ENCODE measurements at regions not wholly inside any gene's neighbourhood (a gene's known extent, or its start where the extent isn't known, plus 50 kb on each side); places are given as distances from the start of the nearest gene placed in this dataset.

DNA sequence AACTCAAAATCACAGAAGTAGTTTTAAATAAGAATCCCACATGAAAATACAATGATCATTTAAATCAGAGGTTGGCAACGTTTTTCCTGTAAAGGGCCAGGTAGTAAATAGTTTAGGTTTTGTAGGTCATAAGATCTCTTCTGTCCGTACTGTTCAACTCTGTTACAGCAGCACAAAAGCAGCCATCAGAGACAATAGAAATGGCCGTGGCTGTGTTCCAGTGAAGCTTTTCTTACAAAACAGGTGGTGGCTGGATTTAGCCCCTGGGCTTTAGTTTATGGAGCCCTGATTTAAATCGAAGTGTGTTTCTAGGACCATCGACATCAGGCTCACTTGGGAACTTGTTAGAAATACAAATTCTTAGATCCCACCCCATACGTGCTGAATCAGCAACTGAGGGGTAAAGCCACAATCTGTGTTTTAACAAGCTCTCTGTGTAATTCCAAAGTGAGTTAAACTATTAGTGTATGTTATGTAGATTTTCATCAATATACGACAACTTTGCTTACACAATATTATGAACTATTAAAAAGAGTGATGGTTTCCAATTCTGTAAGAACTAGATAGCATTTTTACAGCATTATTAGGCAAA, 54.8 kb upstream of the MIR17HG start:
- no peak for DNase-seq (ENCODE audit: extremely low read depth, low read depth)
- TF ChIP-seq, protein P1, sequence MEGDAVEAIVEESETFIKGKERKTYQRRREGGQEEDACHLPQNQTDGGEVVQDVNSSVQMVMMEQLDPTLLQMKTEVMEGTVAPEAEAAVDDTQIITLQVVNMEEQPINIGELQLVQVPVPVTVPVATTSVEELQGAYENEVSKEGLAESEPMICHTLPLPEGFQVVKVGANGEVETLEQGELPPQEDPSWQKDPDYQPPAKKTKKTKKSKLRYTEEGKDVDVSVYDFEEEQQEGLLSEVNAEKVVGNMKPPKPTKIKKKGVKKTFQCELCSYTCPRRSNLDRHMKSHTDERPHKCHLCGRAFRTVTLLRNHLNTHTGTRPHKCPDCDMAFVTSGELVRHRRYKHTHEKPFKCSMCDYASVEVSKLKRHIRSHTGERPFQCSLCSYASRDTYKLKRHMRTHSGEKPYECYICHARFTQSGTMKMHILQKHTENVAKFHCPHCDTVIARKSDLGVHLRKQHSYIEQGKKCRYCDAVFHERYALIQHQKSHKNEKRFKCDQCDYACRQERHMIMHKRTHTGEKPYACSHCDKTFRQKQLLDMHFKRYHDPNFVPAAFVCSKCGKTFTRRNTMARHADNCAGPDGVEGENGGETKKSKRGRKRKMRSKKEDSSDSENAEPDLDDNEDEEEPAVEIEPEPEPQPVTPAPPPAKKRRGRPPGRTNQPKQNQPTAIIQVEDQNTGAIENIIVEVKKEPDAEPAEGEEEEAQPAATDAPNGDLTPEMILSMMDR (IDR thresholded peaks at IDR 0.05; ENCODE audit: low read depth, low read length) = no peak

DNA sequence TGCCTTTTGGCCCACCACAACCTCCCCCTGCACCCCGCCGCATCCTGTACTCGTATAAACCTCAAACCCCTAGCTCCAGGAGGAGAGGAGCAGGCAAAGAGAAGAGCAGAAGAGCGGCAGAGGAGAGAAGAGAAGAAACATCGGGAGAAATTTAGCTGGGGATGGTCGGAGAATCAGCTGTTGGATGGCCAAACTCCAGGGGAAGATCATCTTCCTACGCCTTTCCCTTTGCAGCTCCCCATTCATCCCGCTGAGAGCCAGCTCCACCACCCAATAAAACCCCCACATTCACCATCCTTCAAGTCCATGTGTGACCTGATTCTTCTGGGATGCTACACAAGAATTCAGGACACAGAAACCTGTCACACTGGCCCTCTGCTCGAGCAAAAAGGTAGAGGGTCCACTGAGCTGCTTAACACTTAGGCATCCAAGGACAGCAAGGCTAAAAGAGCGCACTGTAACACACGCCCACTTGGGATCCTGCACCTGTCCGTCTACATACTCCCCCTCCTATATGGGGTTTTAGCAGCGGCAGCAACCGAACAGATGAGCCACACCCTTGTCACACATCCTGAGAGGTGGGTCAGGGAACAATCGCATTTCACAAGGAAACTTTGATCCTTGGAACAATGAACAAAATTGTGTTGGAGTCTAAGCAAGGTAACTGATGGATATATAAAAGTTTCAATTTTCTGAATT, 51.6 kb upstream of the MIR17HG start:
- DNase-seq (ENCODE audit: extremely low read depth, low read depth) = no peak
- TF ChIP-seq, protein P1 (IDR thresholded peaks at IDR 0.05; ENCODE audit: low read depth, low read length) = no peak

DNA sequence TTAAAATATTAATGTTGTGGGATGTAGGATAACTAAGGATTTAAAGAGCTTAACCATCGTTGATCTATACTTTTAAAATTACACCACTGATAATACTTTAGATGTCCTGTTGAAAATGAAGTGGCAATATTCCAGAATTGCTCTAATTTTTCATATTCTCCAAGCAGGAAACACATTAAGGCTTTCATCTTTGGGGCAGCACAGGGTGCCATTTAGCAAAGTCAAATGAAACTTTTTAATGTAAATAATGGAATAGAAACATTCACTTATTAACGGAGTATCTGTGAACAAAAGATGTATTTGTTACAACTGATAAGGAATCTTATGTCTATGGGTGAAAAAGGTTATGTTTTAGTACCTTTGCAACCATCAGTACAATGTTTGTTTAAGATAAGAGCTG, 50.0 kb upstream of the MIR17HG start:
- TF ChIP-seq, protein P1 (IDR thresholded peaks at IDR 0.05; ENCODE audit: low read depth, low read length) = no peak
- no peak for DNase-seq (ENCODE audit: extremely low read depth, low read depth)

Measured in AG09319 (cell line).